ENCODE measurements at regions not wholly inside any gene's neighbourhood (a gene's known extent, or its start where the extent isn't known, plus 50 kb on each side); places are given as distances from the start of the nearest gene placed in this dataset.

- DNase-seq, result no peak
- Mint-ChIP-seq H3K36me3 (ENCODE audit: low read depth) (no peaks in the 10 kb centered on the region), H3K4me1 (peaks cover 4% of the 10 kb centered on the region), H3K9me3 (peaks cover 58% of the 10 kb centered on the region), H3K27me3 (ENCODE audit: insufficient read depth) (peaks cover 74% of the 10 kb centered on the region), H3K4me3 (no peak overlapping the region), H3K27ac (no peak overlapping the region)
- TF ChIP-seq CTCF (conservative IDR thresholded peaks at IDR 0.05), result no peak
- Histone ChIP-seq H3K4me3 (ENCODE audit: low read length) (no peak overlapping the region), H3K9me3 (ENCODE audit: control insufficient read depth, low read length) (no peaks in the 10 kb centered on the region), H3K4me1 (ENCODE audit: control insufficient read depth, insufficient read depth, low read length) (no peaks in the 10 kb centered on the region), H3K36me3 (ENCODE audit: control insufficient read depth, insufficient read depth, low read length) (no peaks in the 10 kb centered on the region), H3K9ac (ENCODE audit: extremely low read depth, low read length, poor library complexity, severe bottlenecking) (no peak overlapping the region), H3K27ac (ENCODE audit: low read depth, low read length) (no peak overlapping the region), H3K27me3 (ENCODE audit: control insufficient read depth, insufficient read depth, low read length, poor library complexity, severe bottlenecking) (peaks cover 76% of the 10 kb centered on the region)
- WGBS, 2 experiments (ENCODE audit: insufficient coverage in 1 of 2, insufficient read length in 1 of 2), result 96% methylated on average over 2 of the region's 2 CpGs; no CpG with 5 or more reads in 1 of the 2 experiments
Measured at GRCh38 chrX:20414066-20414465, 147.4 kb upstream of the RPS6KA3 start.

- peaks cover 77% of the 10 kb centered on the region for H3K27me3 ChIP-seq (ENCODE audit: control insufficient read depth, insufficient read depth, low read length, poor library complexity, severe bottlenecking)
- no peaks in the 10 kb centered on the region for H3K36me3 ChIP-seq (ENCODE audit: control insufficient read depth, insufficient read depth, low read length)
- no peak overlapping the region for H3K9ac ChIP-seq (ENCODE audit: extremely low read depth, low read length, poor library complexity, severe bottlenecking)
- peaks cover 9% of the 10 kb centered on the region for H3K9me3 ChIP-seq (ENCODE audit: control insufficient read depth, low read length)
- no peak overlapping the region for H3K27ac ChIP-seq (ENCODE audit: low read depth, low read length)
- peaks cover 75% of the 10 kb centered on the region for H3K27me3 Mint-ChIP-seq (ENCODE audit: insufficient read depth)
- TF ChIP-seq CTCF (conservative IDR thresholded peaks at IDR 0.05), result no peak
- H3K9me3 Mint-ChIP-seq, result peaks cover 63% of the 10 kb centered on the region
- no peak overlapping the region for H3K4me3 ChIP-seq (ENCODE audit: low read length)
- DNase-seq, result no peak
- no peaks in the 10 kb centered on the region for H3K4me1 ChIP-seq (ENCODE audit: control insufficient read depth, insufficient read depth, low read length)
- H3K36me3 Mint-ChIP-seq (ENCODE audit: low read depth), result no peaks in the 10 kb centered on the region
- no peak overlapping the region for H3K27ac Mint-ChIP-seq
- no peak overlapping the region for H3K4me3 Mint-ChIP-seq
- WGBS, 2 experiments (ENCODE audit: insufficient coverage in 1 of 2, insufficient read length in 1 of 2), result 93 to 100% methylated on average over 4 to 18 of the region's 18 CpGs
- peaks cover 4% of the 10 kb centered on the region for H3K4me1 Mint-ChIP-seq
Measured at GRCh38 chrX:20412871-20413486, 146.3 kb upstream of the RPS6KA3 start.

GRCh38 chrX:20410540-20410939, 143.8 kb upstream of the RPS6KA3 start:
- Mint-ChIP-seq H3K36me3 (ENCODE audit: low read depth) (no peaks in the 10 kb centered on the region), H3K9me3 (peaks cover 69% of the 10 kb centered on the region), H3K4me3 (no peak overlapping the region), H3K27me3 (ENCODE audit: insufficient read depth) (peaks cover 87% of the 10 kb centered on the region), H3K4me1 (peaks cover 6% of the 10 kb centered on the region), H3K27ac (no peak overlapping the region)
- 96% methylated on average over 2 of the region's 2 CpGs; no CpG with 5 or more reads in 1 of the 2 experiments for WGBS, 2 experiments (ENCODE audit: insufficient coverage in 1 of 2, insufficient read length in 1 of 2)
- DNase-seq, result no peak
- H3K27ac ChIP-seq (ENCODE audit: low read depth, low read length), result no peak overlapping the region
- no peak overlapping the region for H3K4me3 ChIP-seq (ENCODE audit: low read length)
- H3K36me3 ChIP-seq (ENCODE audit: control insufficient read depth, insufficient read depth, low read length), result no peaks in the 10 kb centered on the region
- H3K9me3 ChIP-seq (ENCODE audit: control insufficient read depth, low read length), result peaks cover 18% of the 10 kb centered on the region
- no peaks in the 10 kb centered on the region for H3K4me1 ChIP-seq (ENCODE audit: control insufficient read depth, insufficient read depth, low read length)
- peaks cover 90% of the 10 kb centered on the region for H3K27me3 ChIP-seq (ENCODE audit: control insufficient read depth, insufficient read depth, low read length, poor library complexity, severe bottlenecking)
- TF ChIP-seq CTCF (conservative IDR thresholded peaks at IDR 0.05), result no peak
- no peak overlapping the region for H3K9ac ChIP-seq (ENCODE audit: extremely low read depth, low read length, poor library complexity, severe bottlenecking)
